VCaP (cell line): ENCODE measurements at regions not wholly inside any gene's neighbourhood (a gene's known extent, or its start where the extent isn't known, plus 50 kb on each side); places are given as distances from the start of the nearest gene placed in this dataset.

Experiments used
- H3K27ac ChIP-seq: fragments of 450-650 bp; 2 replicates; pipeline ENCODE4 v1.5.1; 2017
- CTCF ChIP-seq: fragments of 450-650 bp; conservative IDR thresholded peaks from 2 replicates; pipeline ENCODE4 v1.5.1; 2017; ENCODE audit warnings: mild to moderate bottlenecking, moderate library complexity

GRCh38 chr4:26179316-26179760, 141.5 kb upstream of the RBPJ start:
- no peak for TF ChIP-seq CTCF
- H3K27ac ChIP-seq, result no peak overlapping the region

GRCh38 chr4:26181616-26182015, 139.2 kb upstream of the RBPJ start:
- no peak overlapping the region for H3K27ac ChIP-seq
- TF ChIP-seq CTCF, result no peak

GRCh38 chr4:26183017-26183416, 137.8 kb upstream of the RBPJ start:
- H3K27ac ChIP-seq, result no peak overlapping the region
- TF ChIP-seq CTCF, result no peak

DNA sequence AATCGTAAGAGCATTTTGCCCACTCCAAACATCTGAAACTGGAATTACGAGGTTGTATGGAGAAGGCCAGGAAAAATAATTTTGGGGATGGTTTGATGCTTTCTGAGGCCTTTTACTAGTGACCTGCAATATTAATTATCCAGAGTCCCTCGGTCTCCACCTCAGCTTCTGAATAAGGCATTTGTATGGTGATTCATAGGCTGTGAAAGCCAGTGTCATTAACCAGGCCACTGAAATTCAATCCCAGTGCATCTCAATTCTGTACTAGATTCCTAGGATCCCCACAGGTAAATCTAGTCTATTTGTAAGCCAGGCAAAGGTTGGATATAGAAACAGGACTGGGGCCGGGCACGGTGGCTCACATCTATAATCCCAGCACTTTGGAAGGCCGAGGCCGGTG, 135.4 kb upstream of the RBPJ start:
- no peak for TF ChIP-seq CTCF
- H3K27ac ChIP-seq, result no peak overlapping the region

DNA sequence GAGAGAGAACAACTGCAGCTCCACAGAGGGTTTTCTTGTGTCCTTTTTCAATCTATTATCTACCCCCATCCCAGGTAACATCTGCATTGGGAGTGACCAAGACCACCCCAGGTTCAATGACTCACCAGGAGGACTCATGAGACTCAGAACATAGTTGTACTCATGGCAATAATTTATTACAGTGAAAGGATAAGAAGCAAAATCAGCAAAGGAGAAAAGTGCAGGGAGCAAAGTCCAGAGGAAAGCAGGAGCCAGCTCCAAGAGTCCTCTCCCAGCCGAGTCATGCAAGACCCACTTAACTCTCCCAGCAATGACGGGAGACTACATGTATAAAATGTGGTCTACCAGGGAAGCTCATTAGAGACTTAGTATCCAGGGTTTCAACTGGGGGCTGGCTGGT, 129.5 kb upstream of the RBPJ start:
- H3K27ac ChIP-seq, result no peak overlapping the region
- no peak for TF ChIP-seq CTCF

DNA sequence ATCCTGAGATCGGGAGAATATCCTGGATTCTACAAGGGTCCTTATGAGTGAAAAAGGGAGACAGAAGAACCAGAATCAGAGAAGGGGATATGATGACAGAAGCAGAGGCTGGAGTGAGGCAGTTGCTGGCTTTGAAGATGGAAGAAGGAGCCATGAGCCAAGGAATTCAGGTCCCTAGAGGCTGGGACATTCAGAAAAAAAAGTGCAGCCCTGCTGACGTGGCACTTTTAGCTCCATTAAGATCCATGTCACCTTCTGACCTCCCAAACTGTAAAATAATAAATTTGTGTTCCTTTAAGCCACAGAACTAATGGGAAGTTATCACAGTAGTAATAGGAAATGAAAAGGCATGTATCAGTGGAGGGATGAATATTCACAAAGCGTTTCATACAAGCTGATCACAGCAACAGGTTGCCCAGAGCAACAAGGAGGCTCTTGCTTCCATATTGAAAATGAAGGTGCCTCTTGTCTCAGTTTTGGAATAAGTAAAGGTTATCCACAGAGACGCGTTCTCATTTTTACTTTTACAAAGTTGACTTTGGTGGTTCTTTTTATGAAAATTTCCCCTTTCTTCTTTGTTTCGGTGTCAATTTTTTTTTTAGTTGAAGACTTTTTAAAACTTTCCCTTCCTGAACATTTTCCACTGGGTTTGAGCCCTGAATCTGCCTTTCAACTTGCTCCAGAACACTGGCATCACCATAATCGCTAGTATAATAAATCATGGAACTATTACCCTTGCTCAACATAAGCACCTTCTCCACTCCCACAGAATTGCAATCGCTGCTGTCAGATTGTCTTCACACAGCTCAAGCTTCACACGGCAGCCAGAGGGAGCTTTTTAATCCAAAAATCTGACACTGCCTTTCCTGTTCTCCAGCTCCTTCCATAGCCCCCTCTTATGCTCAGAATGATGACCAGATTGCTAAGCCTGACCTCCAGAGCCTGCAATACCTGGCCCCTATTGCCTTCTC, 127.6 kb upstream of the RBPJ start:
- TF ChIP-seq CTCF, result no peak
- H3K27ac ChIP-seq, result no peak overlapping the region

GRCh38 chr4:26194764-26195163, 126.0 kb upstream of the RBPJ start:
- H3K27ac ChIP-seq, result no peak overlapping the region
- no peak for TF ChIP-seq CTCF
